ENCODE measurements at regions not wholly inside any gene's neighbourhood (a gene's known extent, or its start where the extent isn't known, plus 50 kb on each side); places are given as distances from the start of the nearest gene placed in this dataset.

DNA sequence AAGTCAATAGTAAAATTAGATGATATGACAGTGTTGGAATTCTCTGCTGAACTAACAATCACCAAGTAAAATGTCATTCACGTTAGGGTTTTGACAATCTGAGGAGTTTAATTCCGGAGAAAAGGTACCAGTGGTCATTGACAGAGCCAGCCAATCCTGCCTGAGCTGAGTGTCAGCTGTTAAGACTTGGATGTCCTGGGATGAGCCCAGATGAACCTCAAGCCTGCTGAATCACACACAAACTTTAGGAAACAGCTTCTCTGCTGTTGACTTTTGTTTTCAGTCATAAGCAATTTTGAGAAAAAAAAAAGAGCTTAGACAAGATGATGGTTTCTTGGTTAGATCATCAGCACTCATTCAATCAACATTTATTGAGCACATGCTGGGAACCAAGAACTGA, 600.0 kb upstream of the SLC39A10 start:
- no peak for DNase-seq

DNA sequence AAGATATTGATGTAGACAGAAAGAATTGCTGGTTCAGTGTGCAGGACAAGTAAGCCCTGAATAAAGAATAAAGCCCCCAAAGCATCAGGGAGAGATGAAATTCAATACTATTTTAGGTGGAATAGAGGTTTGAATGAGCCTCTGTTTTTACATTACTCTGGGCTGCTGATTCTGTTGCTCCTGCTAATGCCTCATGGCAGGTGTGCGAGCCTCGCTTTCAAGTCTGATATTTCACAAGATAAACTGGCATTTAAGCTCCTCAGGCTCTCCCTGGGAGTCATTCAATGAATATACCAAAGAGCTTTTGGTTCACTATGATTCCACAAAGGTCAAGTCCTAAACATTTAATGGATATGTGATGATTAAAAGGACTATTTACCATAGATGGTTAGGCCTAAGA, 601.0 kb upstream of the SLC39A10 start:
- DNase-seq: no peak

DNA sequence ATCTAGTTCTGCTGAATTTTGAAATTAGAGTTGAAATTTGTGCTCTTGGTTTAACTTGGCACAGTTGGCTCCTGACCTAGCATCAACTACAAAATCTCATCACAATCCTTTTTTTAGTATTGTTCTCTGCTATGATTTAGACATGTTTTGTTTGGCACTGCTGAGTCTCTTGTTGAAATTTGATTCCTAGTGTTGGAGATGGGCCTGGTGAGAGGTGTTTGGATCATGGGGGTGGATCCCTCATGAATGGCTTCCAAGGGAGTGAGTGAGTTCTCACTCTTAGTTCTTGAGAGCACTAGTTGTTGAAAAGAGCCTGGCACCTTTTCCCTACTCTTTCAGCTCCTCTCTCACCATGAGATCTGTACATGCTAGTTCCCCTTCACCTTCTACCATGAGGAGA, 605.6 kb upstream of the SLC39A10 start:
- no peak for DNase-seq

DNA sequence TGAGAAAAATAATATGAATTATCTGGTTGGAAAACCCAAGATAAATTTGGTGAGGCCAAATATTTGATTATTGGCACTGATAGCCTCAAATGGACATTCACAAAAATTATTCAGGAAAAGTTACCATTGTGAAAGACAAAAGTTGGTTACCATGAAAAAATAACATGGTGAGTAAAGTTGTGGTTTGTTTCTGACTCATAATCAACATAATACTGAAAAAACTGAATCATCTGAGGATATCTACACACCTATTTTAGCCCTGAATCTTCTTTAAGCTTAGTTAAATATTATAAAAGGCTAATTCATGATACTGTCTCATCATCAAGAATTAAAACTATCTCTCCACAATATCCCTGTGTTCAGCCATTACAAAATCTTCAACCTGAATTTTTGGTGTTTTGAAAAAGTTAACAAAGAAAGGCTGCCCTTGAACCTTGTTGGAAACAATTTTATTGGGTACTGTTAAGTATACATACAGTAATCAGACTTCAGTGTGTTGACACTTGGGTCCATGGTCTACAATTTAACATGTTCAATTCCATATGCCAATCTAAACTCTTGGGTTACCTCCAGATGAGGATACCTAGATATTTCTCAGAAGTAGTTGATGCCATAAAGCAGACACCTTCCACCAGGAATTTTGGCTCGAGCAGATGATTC, 607.5 kb upstream of the SLC39A10 start:
- DNase-seq: no peak

DNA sequence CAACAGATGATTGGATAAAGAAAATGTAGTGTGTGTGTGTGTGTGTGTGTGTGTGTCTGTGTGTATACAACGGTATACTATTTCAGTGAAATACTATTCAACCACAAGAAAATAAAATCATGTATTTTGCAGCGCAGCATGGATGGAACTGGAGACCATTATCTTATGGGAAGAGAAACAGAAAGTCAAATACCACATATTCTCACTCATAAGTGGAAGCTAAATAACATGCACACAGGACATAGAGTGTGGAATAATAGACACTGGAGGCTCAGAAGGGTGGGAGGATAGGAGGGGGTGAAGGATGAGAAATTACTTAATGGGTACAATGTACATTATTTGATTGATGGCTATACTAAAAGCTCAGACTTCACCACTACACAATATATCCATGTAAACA, 609.1 kb upstream of the SLC39A10 start:
- DNase-seq: no peak

DNA sequence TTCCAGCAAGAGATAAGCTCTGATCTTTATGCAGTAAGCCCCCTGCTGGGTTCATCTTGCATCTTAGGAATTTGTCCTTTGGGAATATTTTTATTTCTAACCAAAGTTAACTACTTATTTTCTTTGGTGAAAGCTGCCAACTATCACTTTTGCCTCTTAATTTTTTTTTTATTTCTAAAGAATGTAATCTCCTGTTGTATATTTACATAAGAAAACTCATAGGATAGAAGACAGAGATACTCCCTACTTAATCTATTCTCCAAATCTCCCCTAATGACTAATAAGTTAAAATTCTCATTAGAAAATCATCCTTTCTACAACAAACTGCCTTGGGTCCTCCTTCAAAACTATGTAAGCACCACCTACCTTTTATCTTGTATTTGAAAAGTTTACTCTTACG, 612.2 kb upstream of the SLC39A10 start:
- no peak for DNase-seq

DNA sequence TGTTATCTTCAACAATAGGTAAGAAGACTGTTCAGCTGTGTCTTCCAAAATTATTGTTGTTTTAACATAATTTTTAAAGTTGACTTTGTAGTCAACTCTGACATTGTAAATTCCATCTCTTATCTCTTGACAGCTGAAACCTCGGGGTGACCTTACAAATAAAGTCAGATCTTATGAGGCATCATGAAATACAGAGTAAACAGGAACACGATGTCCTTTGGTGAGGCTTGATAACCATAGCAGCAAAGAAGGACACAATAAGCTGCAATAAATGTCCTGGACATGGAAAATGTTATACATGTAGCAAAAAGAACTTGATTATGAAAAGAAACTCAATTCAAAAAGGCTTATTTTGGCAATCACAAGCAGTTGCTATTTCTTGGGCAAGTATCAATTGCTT, 618.9 kb upstream of the SLC39A10 start:
- DNase-seq: no peak

DNA sequence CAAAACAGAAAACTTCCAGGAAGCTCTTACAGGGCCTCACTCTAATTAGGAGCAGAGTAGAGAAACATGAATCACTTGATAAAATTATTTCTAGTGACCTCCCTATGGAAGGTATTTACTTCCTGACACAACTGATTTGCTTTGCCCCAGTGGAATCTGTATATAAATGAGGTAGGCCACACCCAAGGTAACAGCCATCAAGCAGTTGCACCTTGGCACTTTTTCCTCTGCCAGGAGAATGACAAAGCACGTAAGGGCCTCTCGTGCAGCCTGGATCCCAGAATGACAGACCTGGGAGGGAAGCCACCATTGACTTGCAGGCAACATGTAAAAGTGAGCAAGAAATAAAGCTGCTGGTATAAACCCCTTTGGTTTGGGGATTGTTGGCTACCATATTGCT, 620.0 kb upstream of the SLC39A10 start:
- DNase-seq: no peak

DNA sequence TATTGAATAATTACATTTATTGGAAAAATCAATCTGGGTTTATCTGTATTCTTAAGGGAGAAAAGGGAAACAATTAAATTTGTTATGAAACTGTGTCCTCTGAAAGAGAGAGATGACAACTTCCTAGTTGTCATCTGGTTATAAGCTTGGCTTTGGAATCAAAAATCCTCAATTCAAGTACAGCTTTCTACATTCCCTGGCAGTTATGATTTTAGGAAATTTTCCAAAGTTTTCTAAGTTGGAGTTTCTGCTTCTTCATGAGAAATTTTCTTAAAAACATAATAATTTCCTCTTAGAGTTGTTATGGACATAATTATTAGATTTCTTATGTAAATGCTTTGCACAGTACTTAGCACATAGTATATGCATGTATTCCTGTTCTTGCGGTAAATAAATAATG, 625.6 kb upstream of the SLC39A10 start:
- peak in 2 of 3 donors; percentile 8 to 34 for DNase-seq

DNA sequence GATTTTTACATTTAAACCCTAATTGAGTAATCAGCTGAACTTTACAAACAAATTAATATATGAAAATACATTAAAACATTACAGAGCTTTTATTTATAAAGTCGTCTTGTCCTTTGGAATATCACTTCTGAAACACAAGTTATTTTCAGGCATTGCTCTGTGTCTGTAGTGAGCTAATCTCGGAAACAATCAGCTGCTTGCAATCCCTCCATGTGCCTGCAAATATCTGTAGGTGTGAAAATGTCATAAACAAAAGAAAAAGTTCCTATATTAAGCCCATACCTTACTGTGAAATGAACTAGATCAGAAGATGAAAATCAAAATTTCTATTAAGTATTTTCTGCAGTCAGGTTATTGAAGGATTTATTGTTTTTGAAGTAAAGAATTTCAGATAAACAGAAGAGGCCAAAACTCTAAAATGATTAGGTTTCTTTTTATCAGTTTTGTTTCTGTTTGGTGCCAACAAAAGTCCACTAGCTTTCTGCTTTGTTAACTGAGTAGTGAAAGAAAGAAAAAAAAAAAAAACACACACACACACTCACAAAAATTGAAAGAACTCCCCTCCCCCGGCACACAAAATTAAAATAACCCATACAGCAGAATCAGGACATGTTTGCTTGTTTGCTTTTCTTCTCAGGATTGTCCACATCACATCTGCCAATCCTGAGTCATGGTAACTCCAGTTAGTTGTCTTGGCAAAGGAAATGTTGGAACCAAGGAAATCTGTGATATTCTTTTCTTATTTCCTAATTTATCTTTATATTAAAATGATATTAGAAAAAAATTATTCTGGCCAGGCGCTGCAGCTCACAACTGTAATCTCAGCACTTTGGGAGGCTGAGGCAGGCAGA, 627.0 kb upstream of the SLC39A10 start:
- no peak for DNase-seq

DNA sequence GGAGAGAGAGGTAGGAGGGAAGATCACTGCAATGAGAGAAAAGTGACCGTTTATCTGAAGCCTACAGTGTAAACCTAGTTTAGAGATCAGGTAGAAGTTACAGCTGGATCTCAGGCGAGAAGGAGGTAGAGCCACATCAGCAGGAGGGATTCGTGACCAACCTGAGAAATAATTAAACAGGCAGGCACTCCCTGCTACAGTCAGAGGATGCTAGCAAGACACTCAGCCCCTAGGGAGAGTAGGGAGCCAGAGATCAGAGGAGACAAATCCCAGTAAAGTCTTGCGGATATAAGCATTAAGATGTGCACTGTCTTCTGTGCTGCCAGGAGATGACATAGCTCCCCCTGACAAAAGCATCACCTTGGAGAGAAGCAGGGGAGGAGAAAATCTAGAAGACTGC, 629.1 kb upstream of the SLC39A10 start:
- no peak for DNase-seq

DNA sequence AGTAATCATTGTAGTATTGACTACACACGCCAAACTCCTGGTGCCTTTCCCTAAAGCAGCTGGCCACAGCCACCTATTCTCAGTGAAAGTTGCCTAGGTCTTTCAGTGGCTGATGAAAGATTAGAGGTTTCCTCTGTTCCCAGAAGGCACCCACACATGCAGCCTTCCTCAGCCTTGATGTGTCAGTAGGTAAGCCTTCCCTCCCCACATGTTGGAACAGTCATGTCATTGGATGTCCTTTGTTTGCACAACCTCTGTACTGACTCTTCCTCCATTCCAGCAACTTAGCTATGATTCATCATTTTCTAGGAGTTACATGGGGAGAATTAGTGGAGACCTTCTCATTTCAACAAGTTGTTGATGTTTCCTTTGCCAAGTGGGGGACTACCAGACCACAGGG, 630.8 kb upstream of the SLC39A10 start:
- DNase-seq: no peak

DNA sequence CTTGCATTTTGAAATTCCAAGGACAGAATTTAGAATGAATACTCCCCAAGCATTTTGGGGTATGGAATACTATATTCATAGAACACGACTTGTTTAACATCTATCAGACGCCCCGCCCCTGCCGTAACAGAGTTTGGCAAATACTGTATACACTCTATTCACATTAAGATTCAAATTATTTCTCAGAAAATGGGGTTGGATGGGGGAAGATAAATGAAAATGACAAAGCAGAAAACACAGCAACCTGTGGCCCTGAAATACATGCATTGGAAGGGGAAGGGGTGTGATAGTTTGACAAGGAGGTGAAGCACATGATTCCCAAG, 634.6 kb upstream of the SLC39A10 start:
- DNase-seq: no peak

DNA sequence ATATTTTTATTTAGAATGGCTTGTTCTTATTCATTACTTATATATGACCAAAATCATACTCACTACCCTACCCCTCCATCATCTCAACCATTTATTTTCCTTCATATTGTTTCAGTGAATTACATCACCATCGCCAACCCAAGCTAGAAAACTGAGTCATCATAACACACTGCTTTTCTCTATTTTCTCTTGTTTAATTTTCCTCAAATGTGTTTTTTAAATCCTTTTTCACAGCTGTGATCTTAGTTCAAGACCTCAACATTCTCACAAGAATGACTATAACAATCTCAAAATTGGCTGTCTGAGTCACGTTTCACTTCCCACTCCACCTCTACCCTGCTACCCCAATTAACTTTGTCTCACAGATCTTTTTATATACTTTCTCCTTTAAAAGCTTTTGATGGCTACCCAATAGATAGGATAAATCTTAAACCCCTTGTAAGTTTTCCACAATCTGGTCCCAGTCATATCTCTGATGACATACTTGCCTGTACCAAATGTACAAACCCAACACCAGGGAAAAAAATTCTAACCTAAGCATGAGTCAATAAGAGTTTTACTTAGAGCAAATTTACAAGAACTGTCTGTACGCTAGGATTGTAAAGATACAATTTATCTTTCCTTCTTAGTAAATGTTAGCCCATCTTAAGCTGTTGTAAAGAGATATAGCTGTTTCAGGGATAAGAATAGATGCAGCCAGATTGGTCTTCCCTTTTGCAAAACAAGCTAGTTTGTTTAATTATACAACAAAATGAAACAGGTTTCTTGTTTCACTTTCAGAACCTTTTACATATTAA, 635.1 kb upstream of the SLC39A10 start:
- no peak for DNase-seq

DNA sequence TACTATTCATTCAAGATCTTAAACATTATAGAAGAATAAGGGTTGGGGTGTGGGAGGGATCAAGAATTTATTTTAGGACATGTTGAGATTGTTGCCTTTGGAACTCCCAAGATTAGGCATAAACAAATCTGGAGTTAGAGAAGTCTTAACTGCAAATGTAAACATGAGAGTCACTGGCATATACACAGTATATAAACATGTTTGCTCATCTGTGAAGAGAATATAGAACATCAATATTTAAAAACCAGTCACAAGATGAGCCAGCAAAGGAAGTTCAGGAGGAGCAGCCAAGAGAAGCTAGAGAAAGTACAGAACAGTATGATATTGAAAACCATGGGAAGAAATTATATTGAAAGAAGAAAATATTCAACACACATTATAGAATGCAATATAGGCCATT, 638.6 kb upstream of the SLC39A10 start:
- DNase-seq: no peak

DNA sequence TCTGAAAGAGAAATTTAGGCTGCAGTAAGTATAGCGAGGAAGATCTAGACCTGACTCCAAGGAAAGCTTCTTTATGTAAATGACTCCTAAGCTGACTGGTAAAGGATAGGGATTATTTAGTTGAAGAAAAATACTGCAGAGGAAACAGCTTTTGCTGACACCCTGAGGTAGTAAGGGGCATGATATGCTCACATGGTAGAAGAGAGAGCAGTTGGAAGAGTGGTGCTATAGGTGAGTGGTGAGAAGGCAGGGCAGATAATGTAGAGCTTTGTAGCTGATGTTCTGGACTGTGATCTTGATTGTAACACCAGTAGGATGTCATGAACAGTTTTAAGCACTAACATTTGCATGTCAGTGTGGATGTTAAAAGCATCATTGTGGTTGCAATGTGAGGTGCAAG, 639.1 kb upstream of the SLC39A10 start:
- no peak for DNase-seq

DNA sequence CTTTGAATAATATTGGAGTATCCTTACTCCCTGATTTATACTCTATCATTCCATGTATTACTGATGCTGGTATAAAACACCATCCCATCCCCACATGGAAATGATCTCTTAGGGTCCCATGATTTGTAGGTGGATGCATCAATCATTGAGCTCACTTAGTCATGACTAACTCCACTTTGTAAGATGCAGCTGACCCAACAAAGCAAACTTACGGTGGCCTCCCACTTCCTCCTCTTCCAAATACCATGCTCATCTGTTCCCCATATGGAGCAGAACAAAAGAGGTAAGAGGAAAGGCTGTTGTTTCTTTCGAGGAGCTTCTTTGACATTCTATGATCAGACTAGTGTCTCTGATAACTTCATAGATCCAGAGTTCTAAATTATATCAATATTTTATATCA, 640.2 kb upstream of the SLC39A10 start:
- DNase-seq: no peak

DNA sequence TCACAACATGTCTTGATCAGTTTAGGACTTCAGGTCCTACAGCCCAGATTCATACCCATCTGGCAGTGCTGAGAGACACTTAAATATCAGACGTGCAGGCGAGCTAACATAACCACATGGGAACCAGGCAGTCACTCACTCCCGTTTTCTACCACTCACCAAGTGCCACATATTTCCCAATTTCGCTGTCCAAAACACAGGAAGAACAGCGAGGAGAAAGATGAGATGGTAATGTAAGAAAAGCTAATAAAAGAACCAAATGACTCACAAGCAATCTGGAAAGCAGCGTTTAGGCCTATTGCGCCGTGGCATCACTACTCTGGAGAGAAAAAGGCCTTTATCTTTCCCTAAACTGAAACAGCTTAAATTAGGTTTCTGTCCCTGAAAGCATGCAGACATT, 647.8 kb upstream of the SLC39A10 start:
- peak in 2 of 3 donors; percentile 31 to 36 for DNase-seq

DNA sequence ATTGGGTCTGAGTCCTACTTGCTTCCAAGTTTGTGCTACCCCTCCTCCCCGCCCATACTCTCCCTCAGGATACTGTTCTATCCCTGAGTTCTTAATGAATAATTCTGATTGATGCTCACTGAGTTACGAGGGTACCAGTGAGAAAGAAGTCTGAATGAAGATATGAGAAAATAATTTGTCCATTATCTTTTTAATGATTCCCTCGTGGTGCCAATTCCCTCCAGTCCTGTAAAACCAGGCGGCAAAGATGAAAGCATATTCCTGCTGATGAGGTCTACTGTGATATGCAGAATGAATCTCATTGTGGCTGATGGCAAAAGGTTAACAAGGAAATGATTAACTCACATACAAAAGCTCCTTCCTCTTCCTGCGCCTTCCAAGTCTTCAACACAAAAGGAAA, 650.2 kb upstream of the SLC39A10 start:
- DNase-seq: no peak

DNA sequence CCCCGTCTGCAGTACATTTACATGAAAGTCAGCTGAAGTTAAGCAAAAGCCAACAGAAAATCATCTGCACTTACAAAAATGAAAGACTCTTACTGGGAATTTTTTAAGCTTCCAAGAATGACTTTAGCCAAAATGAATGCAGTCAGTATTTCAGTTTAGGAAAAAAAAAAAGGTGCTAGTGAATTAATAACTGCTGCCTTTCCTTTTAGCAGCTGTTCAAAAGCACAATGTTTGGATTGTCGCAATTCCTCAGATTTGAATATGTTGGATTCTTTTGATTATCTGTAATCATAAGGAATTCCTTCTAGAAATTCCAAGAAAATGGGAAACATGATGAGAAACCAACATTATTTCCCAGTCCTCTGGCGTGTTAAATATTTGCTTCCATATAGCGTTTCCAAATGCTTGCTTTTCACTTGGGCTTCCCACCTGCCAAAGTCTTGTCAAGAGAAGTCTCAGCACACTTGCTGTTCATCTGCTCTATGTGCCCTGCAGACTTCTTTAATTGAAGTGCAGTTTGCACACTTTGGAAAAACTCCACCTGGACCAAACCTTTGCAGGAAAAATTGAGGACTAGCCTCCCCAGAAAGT, 653.0 kb upstream of the SLC39A10 start:
- DNase-seq: peak; percentile 54 to 82 (median 64)

DNA sequence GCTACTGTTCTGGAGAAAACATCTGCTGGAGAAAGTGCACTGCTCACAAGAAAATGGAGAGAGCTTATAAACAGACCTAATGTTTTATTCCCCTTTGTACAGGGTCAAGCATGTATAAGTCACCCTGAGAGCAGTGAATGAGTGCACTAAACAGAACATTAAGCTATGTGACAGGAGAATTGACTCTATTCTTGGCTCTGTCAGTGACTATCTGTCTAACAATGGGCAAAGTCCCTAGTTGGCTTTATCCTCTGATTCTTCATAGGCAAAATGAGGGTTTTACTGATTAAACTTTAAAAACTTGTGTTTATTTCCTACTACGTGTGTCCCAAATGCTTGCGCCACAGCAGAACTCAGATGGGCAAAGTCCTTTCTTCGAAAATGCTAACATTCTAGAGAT, 655.1 kb upstream of the SLC39A10 start:
- no peak for DNase-seq

DNA sequence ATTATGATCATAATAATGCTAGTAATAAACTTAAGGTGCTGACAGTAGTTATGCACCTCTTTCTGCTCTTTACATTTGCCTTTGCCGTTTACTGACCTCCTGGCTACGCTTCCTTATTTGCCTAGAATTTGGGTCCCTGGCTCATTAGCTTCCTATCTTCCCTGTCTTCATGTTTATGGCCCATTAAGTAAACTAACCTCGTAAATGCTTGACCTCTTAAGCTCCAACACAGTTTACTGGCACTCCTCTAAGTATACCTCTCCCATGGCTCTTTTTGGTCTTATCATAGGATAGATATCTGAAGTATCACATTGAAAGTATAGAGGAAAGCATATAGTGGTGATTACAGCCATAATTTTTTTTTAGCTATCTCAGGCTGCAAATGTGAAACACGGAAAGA, 657.3 kb upstream of the SLC39A10 start:
- DNase-seq: no peak

DNA sequence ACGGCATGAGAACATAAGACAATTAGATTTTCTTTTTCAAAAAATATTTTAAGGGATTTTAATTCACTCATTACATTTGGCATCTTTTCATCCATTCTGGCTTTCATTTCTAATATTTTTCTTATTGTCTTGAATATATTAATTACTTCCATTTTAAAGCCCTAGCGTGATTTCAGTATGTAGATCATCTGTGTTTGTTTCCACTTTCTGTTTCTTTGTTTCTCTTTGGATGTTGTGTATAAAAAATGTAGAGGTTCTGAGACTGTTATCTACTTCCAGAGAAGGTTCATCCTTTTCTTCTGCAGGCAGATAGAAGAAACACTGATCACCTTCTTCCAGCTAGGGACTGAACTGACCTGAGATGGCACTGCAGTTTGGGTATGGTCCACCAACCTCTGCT, 664.4 kb upstream of the SLC39A10 start:
- DNase-seq: no peak
